ENCODE measurements at regions not wholly inside any gene's neighbourhood (a gene's known extent, or its start where the extent isn't known, plus 50 kb on each side); places are given as distances from the start of the nearest gene placed in this dataset.
"Not testable (repeated sequence)": the region's sequence is repeated elsewhere in the genome, so short reads cannot be mapped to it uniquely, and the experiment has no call there.

DNA sequence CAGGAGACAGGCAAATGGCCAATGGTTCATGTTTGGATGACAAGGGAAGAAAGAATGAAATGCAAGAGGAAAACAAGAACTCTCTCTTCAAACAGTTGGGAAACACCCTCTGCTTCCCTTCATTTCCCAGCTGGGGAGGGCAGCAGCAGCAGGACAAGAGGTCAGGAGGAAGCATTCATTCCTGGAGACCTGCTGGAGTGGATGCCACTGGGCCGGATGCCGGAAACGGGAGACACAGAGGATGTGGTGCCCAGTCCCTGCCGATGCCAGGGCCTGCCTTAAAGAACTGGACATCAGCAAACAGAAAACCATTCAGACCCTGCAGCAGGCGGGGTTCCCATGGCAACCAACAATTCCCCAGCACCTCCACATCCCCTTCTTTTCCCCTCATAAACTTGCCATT lies 102.3 kb upstream of the ZNF648 start:
- no peak for DNase-seq (ENCODE audit: insufficient read length, low spot score)
- TF ChIP-seq POLR2A (IDR thresholded peaks at IDR 0.05; ENCODE audit: low read depth, low read length) (no peak), POU2F2 (IDR thresholded peaks at IDR 0.05; ENCODE audit: low read depth, low read length) (no peak), PAX5 (IDR thresholded peaks at IDR 0.05; ENCODE audit: insufficient read depth, low read length, severe bottlenecking) (no peak), SPI1 (IDR thresholded peaks at IDR 0.05; ENCODE audit: low read depth, low read length) (no peak), TAF1 (IDR thresholded peaks at IDR 0.05; ENCODE audit: low read depth, low read length) (no peak), POLR2AphosphoS5 (IDR thresholded peaks at IDR 0.05; ENCODE audit: low read depth, low read length) (no peak)
- FAIRE-seq: no peak

DNA sequence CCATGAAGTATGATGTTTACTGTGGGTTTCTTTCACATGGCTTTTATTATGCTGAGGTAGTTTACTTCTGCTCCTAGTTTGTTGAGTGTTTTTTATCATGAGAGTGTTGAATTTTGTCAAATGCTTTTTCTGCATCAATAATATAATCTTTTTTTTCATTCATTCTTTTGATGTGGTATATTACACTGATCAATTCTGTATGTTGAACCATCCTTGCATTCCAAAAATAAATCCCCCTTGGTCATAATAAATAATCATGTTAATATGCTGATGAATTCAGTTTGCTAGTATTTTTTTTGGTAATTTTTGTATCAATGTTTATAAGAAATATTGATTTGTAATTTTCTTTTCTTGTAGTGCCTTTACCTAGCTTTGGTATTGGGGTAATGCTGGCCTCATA lies 97.9 kb upstream of the ZNF648 start:
- DNase-seq (ENCODE audit: insufficient read length, low spot score) (no peak), FAIRE-seq (no peak)
- TF ChIP-seq POLR2A (IDR thresholded peaks at IDR 0.05; ENCODE audit: low read depth, low read length) (no peak), POLR2AphosphoS5 (IDR thresholded peaks at IDR 0.05; ENCODE audit: low read depth, low read length) (no peak), POU2F2 (IDR thresholded peaks at IDR 0.05; ENCODE audit: low read depth, low read length) (no peak), SPI1 (IDR thresholded peaks at IDR 0.05; ENCODE audit: low read depth, low read length) (no peak), PAX5 (IDR thresholded peaks at IDR 0.05; ENCODE audit: insufficient read depth, low read length, severe bottlenecking) (no peak), TAF1 (IDR thresholded peaks at IDR 0.05; ENCODE audit: low read depth, low read length) (no peak)

DNA sequence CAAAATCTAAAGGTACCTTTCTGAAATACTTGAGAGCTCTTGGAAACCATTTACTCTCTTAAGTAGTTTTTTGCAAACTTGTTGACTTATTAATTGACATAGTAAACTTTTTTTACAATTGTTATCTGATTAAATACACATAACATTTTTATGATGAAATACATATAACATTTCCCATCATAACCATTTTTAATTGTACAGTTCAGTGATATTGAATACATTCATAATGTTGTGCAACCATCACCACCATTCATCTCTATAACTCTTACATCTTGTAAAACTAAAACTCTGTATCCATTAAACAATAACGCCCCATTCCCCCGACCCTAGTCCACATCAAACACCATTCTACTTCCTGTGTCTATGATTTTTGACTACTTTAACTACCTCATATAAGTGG lies 95.7 kb upstream of the ZNF648 start:
- DNase-seq (ENCODE audit: insufficient read length, low spot score) (no peak), FAIRE-seq (no peak)
- TF ChIP-seq POLR2A (IDR thresholded peaks at IDR 0.05; ENCODE audit: low read depth, low read length) (no peak), PAX5 (IDR thresholded peaks at IDR 0.05; ENCODE audit: insufficient read depth, low read length, severe bottlenecking) (no peak), SPI1 (IDR thresholded peaks at IDR 0.05; ENCODE audit: low read depth, low read length) (no peak), POLR2AphosphoS5 (IDR thresholded peaks at IDR 0.05; ENCODE audit: low read depth, low read length) (no peak), POU2F2 (IDR thresholded peaks at IDR 0.05; ENCODE audit: low read depth, low read length) (no peak), TAF1 (IDR thresholded peaks at IDR 0.05; ENCODE audit: low read depth, low read length) (no peak)

DNA sequence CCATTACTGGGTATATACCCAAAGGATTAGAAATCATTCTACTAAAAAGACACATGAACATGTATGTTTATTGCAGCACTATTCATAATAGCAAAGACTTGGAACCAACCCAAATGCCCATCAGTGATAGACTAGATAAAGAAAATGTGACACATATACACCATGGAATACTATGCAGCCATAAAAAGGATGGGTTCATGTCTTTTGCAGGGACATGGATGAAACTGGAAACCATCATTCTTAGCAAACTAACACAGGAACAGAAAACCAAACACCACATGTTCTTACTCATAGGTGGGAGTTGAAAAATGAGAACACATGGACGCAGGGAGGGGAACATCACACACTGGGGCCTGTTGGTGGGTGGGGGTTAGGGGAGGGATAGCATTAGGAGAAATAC lies 92.9 kb upstream of the ZNF648 start:
- DNase-seq (ENCODE audit: insufficient read length, low spot score); FAIRE-seq: not testable (repeated sequence)

DNA sequence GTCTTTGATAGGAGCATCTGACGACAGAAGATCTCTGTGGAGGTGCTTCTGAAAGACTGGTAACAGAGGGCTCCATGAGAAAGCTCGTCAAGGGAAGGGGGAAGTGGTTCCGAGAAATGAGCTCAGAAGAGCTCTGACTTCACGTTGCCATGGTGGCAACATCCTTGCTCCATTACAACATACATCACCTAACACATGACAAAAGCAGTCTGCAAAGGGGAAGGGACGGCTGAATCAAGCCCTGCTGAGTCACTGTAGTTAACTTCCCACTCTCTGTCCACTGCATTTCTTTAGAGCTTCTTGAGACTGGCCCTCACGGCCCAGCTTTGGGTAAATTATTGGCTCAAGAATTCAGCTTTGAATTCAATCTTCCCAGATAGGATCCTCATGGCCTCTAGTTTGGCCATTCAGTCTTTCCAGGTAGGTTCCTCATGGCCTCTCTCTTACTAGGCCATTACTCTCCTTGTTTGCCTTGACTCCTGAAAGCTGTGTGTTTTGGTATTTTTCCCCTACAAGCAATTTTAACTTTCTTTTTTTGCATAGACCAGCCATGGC lies 88.0 kb upstream of the ZNF648 start:
- TF ChIP-seq POU2F2 (IDR thresholded peaks at IDR 0.05; ENCODE audit: low read depth, low read length) (no peak), SPI1 (IDR thresholded peaks at IDR 0.05; ENCODE audit: low read depth, low read length) (peak; percentile 78), TAF1 (IDR thresholded peaks at IDR 0.05; ENCODE audit: low read depth, low read length) (no peak)
- no peak for FAIRE-seq
- DNase-seq (ENCODE audit: insufficient read length, low spot score): no peak

DNA sequence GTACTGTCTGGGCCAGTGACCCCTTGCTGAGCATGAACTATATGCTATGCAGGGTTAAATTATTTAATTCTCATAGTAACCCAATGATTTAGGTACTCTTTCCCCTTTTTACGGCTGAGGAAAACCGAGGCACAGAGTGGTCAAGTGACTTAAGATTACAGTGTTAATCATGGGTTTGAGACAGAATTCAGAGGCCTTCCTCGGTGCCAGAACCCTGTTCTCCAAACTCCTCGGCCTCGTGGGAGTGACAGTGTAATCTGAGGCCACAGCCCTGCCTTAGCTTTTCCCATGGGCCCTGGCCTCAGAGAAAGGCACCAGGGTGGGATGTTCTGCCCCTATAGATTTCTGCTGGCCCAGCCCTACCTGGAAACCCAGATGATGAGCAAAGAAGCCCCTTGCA lies 86.4 kb upstream of the ZNF648 start:
- FAIRE-seq (no peak), DNase-seq (ENCODE audit: insufficient read length, low spot score) (no peak)
- no peak for TF ChIP-seq SPI1 (IDR thresholded peaks at IDR 0.05; ENCODE audit: low read depth, low read length)
- no peak for TF ChIP-seq POLR2A (IDR thresholded peaks at IDR 0.05; ENCODE audit: low read depth, low read length)
- TF ChIP-seq POLR2AphosphoS5 (IDR thresholded peaks at IDR 0.05; ENCODE audit: low read depth, low read length): no peak
- no peak for TF ChIP-seq PAX5 (IDR thresholded peaks at IDR 0.05; ENCODE audit: insufficient read depth, low read length, severe bottlenecking)
- no peak for TF ChIP-seq TAF1 (IDR thresholded peaks at IDR 0.05; ENCODE audit: low read depth, low read length)
- no peak for TF ChIP-seq POU2F2 (IDR thresholded peaks at IDR 0.05; ENCODE audit: low read depth, low read length)

DNA sequence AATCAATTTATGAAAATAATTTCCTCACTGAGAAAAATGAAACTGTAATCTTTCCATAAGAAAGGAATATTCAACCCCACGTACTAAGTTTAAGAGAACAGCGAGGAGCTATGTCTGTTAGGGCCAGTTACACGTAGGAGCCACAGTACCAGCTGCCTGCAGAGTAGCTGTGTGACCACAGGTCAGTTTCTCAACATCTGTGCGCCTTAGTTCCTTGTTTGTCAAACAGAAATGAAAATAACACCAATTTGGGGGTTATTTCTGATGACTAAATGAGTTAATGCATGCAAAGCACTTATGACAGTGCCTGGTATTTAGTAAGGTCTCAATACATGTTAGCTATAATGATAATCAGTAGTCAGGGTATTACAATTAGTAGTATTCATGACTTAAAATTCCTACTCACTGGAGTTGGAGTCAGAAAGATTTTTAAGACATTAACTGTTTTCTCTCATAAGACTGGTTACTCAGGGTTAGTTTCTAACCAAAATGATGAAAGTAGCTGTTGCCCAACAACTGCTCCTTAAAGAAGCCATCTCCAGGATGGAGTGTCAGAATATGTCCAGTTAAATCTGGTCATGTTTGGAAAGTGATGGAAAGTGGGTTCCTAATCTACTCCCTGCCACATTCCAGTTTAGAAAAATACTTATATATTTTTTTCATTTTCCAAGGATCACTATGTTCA lies 85.8 kb upstream of the ZNF648 start:
- DNase-seq (ENCODE audit: insufficient read length, low spot score) (peak; percentile 17), FAIRE-seq (peak; percentile 38)
- TF ChIP-seq POU2F2 (IDR thresholded peaks at IDR 0.05; ENCODE audit: low read depth, low read length) (no peak), POLR2A (IDR thresholded peaks at IDR 0.05; ENCODE audit: low read depth, low read length) (no peak), POLR2AphosphoS5 (IDR thresholded peaks at IDR 0.05; ENCODE audit: low read depth, low read length) (no peak), TAF1 (IDR thresholded peaks at IDR 0.05; ENCODE audit: low read depth, low read length) (no peak), PAX5 (IDR thresholded peaks at IDR 0.05; ENCODE audit: insufficient read depth, low read length, severe bottlenecking) (no peak), SPI1 (IDR thresholded peaks at IDR 0.05; ENCODE audit: low read depth, low read length) (no peak)

DNA sequence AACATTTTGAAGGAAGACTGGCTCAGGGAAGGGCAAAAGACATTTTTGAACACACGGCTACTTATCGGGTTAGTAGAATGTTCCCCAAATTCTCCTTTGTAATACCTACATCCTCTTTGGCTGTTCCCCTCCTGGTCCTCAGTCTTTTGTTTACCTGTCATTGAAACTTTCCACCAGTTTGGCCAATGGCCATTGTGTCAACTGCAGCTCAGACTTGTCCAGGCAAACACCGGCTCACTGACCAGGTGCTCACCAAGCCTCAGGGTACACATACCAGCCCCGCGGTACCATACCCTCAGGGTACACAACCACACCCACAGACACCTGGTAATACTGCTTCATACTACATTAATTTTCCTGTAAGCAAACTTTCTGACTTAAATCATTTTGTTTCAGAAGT lies 84.8 kb upstream of the ZNF648 start:
- DNase-seq (ENCODE audit: insufficient read length, low spot score) (no peak), FAIRE-seq (no peak)

DNA sequence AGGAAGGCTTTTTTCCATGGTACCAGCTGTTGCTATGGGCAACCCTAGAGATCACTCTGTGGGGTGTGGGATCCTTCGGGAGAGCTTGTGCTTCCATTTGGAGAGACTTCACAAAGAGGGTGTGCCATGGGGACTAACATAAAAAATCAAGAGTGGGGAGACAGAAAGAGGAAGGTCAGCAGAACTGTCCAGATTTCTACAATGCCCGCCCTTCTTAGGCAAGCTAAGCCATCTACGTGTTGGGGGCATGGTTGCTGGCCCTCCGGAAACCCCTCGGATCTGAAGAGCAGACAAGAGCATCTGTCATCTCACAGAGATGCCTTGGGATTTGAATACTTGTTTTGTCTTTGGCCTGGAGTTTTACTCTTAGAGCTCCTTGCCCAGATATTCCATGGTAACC lies 83.9 kb upstream of the ZNF648 start:
- no peak for TF ChIP-seq POLR2AphosphoS5 (IDR thresholded peaks at IDR 0.05; ENCODE audit: low read depth, low read length)
- TF ChIP-seq POLR2A (IDR thresholded peaks at IDR 0.05; ENCODE audit: low read depth, low read length): no peak
- no peak for TF ChIP-seq TAF1 (IDR thresholded peaks at IDR 0.05; ENCODE audit: low read depth, low read length)
- no peak for TF ChIP-seq SPI1 (IDR thresholded peaks at IDR 0.05; ENCODE audit: low read depth, low read length)
- TF ChIP-seq POU2F2 (IDR thresholded peaks at IDR 0.05; ENCODE audit: low read depth, low read length): no peak
- no peak for TF ChIP-seq PAX5 (IDR thresholded peaks at IDR 0.05; ENCODE audit: insufficient read depth, low read length, severe bottlenecking)
- no peak for DNase-seq (ENCODE audit: insufficient read length, low spot score)
- no peak for FAIRE-seq

More for the DNA sequence above, 84.8 kb upstream of the ZNF648 start:
- TF ChIP-seq TAF1 (IDR thresholded peaks at IDR 0.05; ENCODE audit: low read depth, low read length): no peak
- no peak for TF ChIP-seq POLR2A (IDR thresholded peaks at IDR 0.05; ENCODE audit: low read depth, low read length)
- TF ChIP-seq POU2F2 (IDR thresholded peaks at IDR 0.05; ENCODE audit: low read depth, low read length): no peak
- no peak for TF ChIP-seq SPI1 (IDR thresholded peaks at IDR 0.05; ENCODE audit: low read depth, low read length)
- TF ChIP-seq POLR2AphosphoS5 (IDR thresholded peaks at IDR 0.05; ENCODE audit: low read depth, low read length): no peak

DNA sequence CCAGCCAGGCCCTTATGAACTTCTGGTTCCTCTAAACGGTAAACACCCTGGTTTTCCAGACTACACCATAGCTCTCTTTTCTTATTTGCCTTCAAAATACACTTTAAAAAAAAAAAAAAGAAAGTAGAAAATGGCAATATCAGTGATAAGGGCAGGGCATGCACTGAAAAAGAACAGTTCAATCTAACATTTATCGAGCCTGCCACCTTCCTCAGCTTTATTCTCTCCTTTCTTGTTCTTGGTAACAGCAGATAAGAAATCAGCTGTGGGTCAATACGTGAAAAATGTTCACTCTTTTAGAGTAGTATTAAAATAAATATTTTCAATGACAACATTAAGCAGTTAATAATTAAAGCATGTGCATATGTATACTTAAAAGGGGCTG lies 83.1 kb upstream of the ZNF648 start:
- DNase-seq (ENCODE audit: insufficient read length, low spot score) (no peak), FAIRE-seq (no peak)
- TF ChIP-seq TAF1 (IDR thresholded peaks at IDR 0.05; ENCODE audit: low read depth, low read length): no peak
- no peak for TF ChIP-seq POU2F2 (IDR thresholded peaks at IDR 0.05; ENCODE audit: low read depth, low read length)
- TF ChIP-seq POLR2AphosphoS5 (IDR thresholded peaks at IDR 0.05; ENCODE audit: low read depth, low read length): no peak
- no peak for TF ChIP-seq SPI1 (IDR thresholded peaks at IDR 0.05; ENCODE audit: low read depth, low read length)
- no peak for TF ChIP-seq PAX5 (IDR thresholded peaks at IDR 0.05; ENCODE audit: insufficient read depth, low read length, severe bottlenecking)
- no peak for TF ChIP-seq POLR2A (IDR thresholded peaks at IDR 0.05; ENCODE audit: low read depth, low read length)
